Common myeloid progenitor, CD34-positive (primary cell): ENCODE measurements at regions not wholly inside any gene's neighbourhood (a gene's known extent, or its start where the extent isn't known, plus 50 kb on each side); places are given as distances from the start of the nearest gene placed in this dataset.

Source experiments
- CTCF ChIA-PET: fragments of 350-600 bp; sonication (Branson Sonifier 250); formaldehyde crosslinking; loops from one replicate; lab custom pipeline; 2021; ENCODE audit warnings: antibody characterized with exemption; lab: Charles Lee
- POLR2A ChIA-PET: fragments of 350-600 bp; sonication (Branson Sonifier 250); formaldehyde crosslinking; loops from one replicate; lab custom pipeline; 2021; ENCODE audit warnings: antibody characterized with exemption; lab: Charles Lee
- DNase-seq, 3 donors: peaks; one replicate each; pipeline versions ENCODE4 v3.0.0 to v3.0.0-alpha.2; 2013
- H3K27ac ChIP-seq, 2 experiments: 1 replicate in 1 of 2; 2 replicates in 1 of 2; pipeline ENCODE4 v1.7.0; 2013; ENCODE audit warnings: inconsistent platforms in 2 of 2, low read length in 2 of 2, mild to moderate bottlenecking in 2 of 2, low read depth in 1 of 2, moderate library complexity in 1 of 2; ENCODE audit not compliant: severe bottlenecking in 2 of 2, insufficient read depth in 1 of 2, poor library complexity in 1 of 2
- H3K27me3 ChIP-seq, 5 experiments: replicated peaks in 2 of 5; 1 replicate in 3 of 5; 2 replicates in 2 of 5; pipeline versions ENCODE4 v1.6.1 to v1.7.0; 2013; ENCODE audit warnings: low read length in 4 of 5, mild to moderate bottlenecking in 2 of 5, moderate library complexity in 2 of 5, inconsistent platforms in 1 of 5; ENCODE audit not compliant: insufficient read depth in 5 of 5, control insufficient read depth in 4 of 5
- H3K36me3 ChIP-seq, 4 experiments: 1 replicate in 2 of 4; 2 replicates in 2 of 4; pipeline versions ENCODE4 v1.6.1 to v1.7.0; 2013; ENCODE audit warnings: low read length in 3 of 4, control low read depth in 1 of 4, mild to moderate bottlenecking in 1 of 4; ENCODE audit not compliant: control insufficient read depth in 4 of 4, insufficient read depth in 4 of 4
- H3K4me1 ChIP-seq, 4 experiments: 1 replicate in 3 of 4; 2 replicates in 1 of 4; pipeline versions ENCODE4 v1.6.1 to v1.7.1; 2013; ENCODE audit warnings: low read length in 3 of 4, mild to moderate bottlenecking in 3 of 4, control low read depth in 1 of 4, inconsistent platforms in 1 of 4, moderate library complexity in 1 of 4; ENCODE audit not compliant: control insufficient read depth in 4 of 4, insufficient read depth in 4 of 4; ENCODE audit errors: control extremely low read depth in 1 of 4
- H3K4me3 ChIP-seq, 7 experiments: 1 replicate in 4 of 7; 2 replicates in 3 of 7; pipeline versions ENCODE4 v1.5.1 to v1.7.0; 2013; ENCODE audit warnings: mild to moderate bottlenecking in 7 of 7, low read length in 6 of 7, moderate library complexity in 6 of 7, inconsistent platforms in 2 of 7, low read depth in 2 of 7, control low read depth in 1 of 7; ENCODE audit not compliant: insufficient read depth in 4 of 7, control insufficient read depth in 1 of 7; ENCODE audit errors: extremely low read depth in 1 of 7
- H3K9me3 ChIP-seq, 5 experiments: 1 replicate in 4 of 5; 2 replicates in 1 of 5; pipeline versions ENCODE4 v1.6.1 to v1.7.1; 2013; ENCODE audit warnings: low read length in 4 of 5, mild to moderate bottlenecking in 2 of 5, inconsistent platforms in 1 of 5, low read depth in 1 of 5, moderate library complexity in 1 of 5; ENCODE audit not compliant: control insufficient read depth in 4 of 5, insufficient read depth in 2 of 5; ENCODE audit errors: control extremely low read depth in 1 of 5
- WGBS: methylation state at CpG from one replicate; pipeline ENCODE4 v1.1.5; 2013; ENCODE audit not compliant: insufficient coverage; 5-methylcytosine and 5-hydroxymethylcytosine counted together

GRCh38 chr14:105931808-105932483 is 405.6 kb downstream of the TMEM121 start:
- Histone ChIP-seq H3K4me1 (peaks cover 0 to 40% (median 17%) of the 10 kb centered on the region in 4 experiments), H3K27ac (no peak overlapping the region), H3K36me3 (no peaks in the 10 kb centered on the region), H3K27me3 (peaks cover 0 to 6% (median 0%) of the 10 kb centered on the region in 5 experiments), H3K9me3 (peaks cover 2 to 9% (median 5%) of the 10 kb centered on the region in 5 experiments), H3K4me3 (no peak overlapping the region)
- 23% methylated on average over 6 of the region's 13 CpGs for WGBS
- peak in 2 of 3 donors; percentile 65 to 75 for DNase-seq
- ChIA-PET POLR2A (no interaction called here), CTCF (interaction anchor here (5.9 kb wide), 1 partner anchor 12 kb away, joined by 47 read pairs; no protein-coding TSS in a partner anchor)

- POLR2A ChIA-PET = no interaction called here
- Histone ChIP-seq H3K9me3 (peaks cover 2 to 20% (median 8%) of the 10 kb centered on the region in 5 experiments), H3K4me1 (peaks cover 0 to 31% (median 15%) of the 10 kb centered on the region in 4 experiments), H3K27ac (no peak overlapping the region), H3K4me3 (no peak overlapping the region), H3K27me3 (peaks cover 0 to 6% (median 0%) of the 10 kb centered on the region in 5 experiments), H3K36me3 (no peaks in the 10 kb centered on the region)
- WGBS = 29% methylated on average over 2 of the region's 7 CpGs
- CTCF ChIA-PET = interaction anchor here (0.7 to 5.9 kb wide), 5 partner anchors 10 to 126 kb away, joined by 3 to 47 read pairs (median 3); no protein-coding TSS in a partner anchor
- DNase-seq = no peak
Observed at GRCh38 chr14:105933238-105933637, 406.9 kb downstream of the TMEM121 start.

- CTCF ChIA-PET = interaction anchor here (5.9 kb wide), 1 partner anchor 9 kb away, joined by 47 read pairs; no protein-coding TSS in a partner anchor
- POLR2A ChIA-PET = no interaction called here
Observed at GRCh38 chr14:105935384-105935783, 409.0 kb downstream of the TMEM121 start.

GRCh38 chr14:105937253-105938054 is 411.1 kb downstream of the TMEM121 start:
- POLR2A ChIA-PET = no interaction called here
- Histone ChIP-seq H3K27ac (no peak overlapping the region), H3K36me3 (no peaks in the 10 kb centered on the region), H3K4me1 (peaks cover 0 to 5% (median under 1%) of the 10 kb centered on the region in 4 experiments), H3K4me3 (no peak overlapping the region), H3K27me3 (peaks cover 0 to 6% (median 0%) of the 10 kb centered on the region in 5 experiments), H3K9me3 (peaks cover 2 to 38% (median 16%) of the 10 kb centered on the region in 5 experiments)
- CTCF ChIA-PET = interaction anchor here (5.9 kb wide), 1 partner anchor 7 kb away, joined by 47 read pairs; no protein-coding TSS in a partner anchor
- DNase-seq = no peak
- 91% methylated on average over 10 of the region's 11 CpGs for WGBS

More at GRCh38 chr14:105935384-105935783, 409.0 kb downstream of the TMEM121 start:
- Histone ChIP-seq H3K9me3 (peaks cover 2 to 38% (median 16%) of the 10 kb centered on the region in 5 experiments), H3K27me3 (peaks cover 0 to 6% (median 0%) of the 10 kb centered on the region in 5 experiments), H3K36me3 (no peaks in the 10 kb centered on the region), H3K4me3 (peak overlapping the region in 1 of 7 experiments; percentile 14), H3K27ac (no peak overlapping the region), H3K4me1 (peaks cover 0 to 16% (median 7%) of the 10 kb centered on the region in 4 experiments)
- no peak for DNase-seq
- WGBS = 68% methylated on average over 2 of the region's 3 CpGs

GRCh38 chr14:105938055-105938863 is 411.9 kb downstream of the TMEM121 start:
- ChIA-PET CTCF (no interaction called here), POLR2A (no interaction called here)
- DNase-seq = no peak
- H3K27ac ChIP-seq = no peak overlapping the region
- no peak overlapping the region for H3K4me3 ChIP-seq
- H3K4me1 ChIP-seq = no peaks in the 10 kb centered on the region
- WGBS = 87% methylated on average over 15 of the region's 17 CpGs
- H3K27me3 ChIP-seq = peaks cover 0 to 6% (median 0%) of the 10 kb centered on the region in 5 experiments
- H3K36me3 ChIP-seq = no peaks in the 10 kb centered on the region
- peaks cover 2 to 38% (median 16%) of the 10 kb centered on the region in 5 experiments for H3K9me3 ChIP-seq

GRCh38 chr14:105938959-105939358 is 412.6 kb downstream of the TMEM121 start:
- no peaks in the 10 kb centered on the region for H3K36me3 ChIP-seq

More at GRCh38 chr14:105938959-105939358, 412.6 kb downstream of the TMEM121 start:
- Histone ChIP-seq H3K9me3 (peaks cover 2 to 38% (median 16%) of the 10 kb centered on the region in 5 experiments), H3K27me3 (peaks cover 0 to 6% (median 0%) of the 10 kb centered on the region in 5 experiments), H3K4me1 (no peaks in the 10 kb centered on the region), H3K27ac (no peak overlapping the region), H3K4me3 (no peak overlapping the region)
- DNase-seq = no peak
- ChIA-PET CTCF (no interaction called here), POLR2A (no interaction called here)
- 60% methylated on average over 1 of the region's 1 CpG for WGBS
